ENCODE measurements at regions not wholly inside any gene's neighbourhood (a gene's known extent, or its start where the extent isn't known, plus 50 kb on each side); places are given as distances from the start of the nearest gene placed in this dataset.

GRCh38 chr5:8230868-8231267 lies 361.9 kb downstream of the MTRR start:
- DNase-seq (ENCODE audit: low spot score in 2 of 2) (no peak), FAIRE-seq (no peak)

DNA sequence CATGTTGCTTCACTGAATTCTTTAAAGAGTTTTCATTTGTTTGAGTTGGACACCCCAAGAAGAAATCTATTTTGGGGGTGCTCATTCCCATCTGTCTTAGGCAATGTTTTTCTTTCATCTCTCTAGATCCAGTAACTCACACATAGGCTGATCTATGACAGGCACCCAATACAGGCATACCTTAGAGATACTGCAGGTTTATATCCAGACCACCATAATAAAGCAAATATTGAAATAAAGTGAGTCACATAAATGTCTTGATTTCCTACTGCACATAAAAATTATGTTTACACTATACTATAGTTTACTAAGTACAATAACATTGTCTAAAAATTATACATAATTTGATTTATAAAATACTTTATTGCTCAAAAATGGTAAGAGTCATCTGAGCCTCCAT lies 364.5 kb downstream of the MTRR start:
- FAIRE-seq = no peak

DNA sequence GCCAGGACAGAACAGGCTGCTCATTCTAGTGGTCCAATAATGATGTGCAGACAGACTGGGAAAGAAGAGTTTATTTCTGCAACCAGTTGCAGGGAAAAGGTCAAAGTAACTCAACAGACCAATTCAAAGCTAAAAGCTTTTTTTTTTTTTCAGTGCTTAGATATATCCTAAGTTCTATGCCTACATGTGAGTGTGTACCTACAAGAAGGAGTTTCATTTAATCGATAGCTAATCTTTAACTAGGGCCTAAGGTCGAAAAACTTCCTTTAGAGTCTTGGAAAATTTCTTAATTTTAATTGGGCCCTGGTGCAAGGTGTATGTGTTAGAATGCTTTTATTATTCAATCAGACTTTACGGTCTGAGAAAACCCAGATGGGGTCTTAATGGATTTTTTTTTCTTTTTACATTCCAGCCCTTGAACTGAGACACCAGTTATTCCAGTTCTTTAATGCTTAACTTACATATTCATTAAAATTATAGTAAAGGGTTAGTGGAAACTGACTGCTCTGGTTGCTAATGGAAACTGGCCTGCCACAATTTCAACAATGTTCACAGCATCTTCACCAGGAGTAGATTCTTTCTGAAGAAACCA lies 365.3 kb downstream of the MTRR start:
- DNase-seq (ENCODE audit: low spot score in 2 of 2) (no peak), FAIRE-seq (no peak)

More for the DNA sequence above, 364.5 kb downstream of the MTRR start:
- DNase-seq (ENCODE audit: low spot score in 2 of 2) = no peak

GRCh38 chr5:8238080-8238479 lies 369.1 kb downstream of the MTRR start:
- DNase-seq (ENCODE audit: low spot score in 2 of 2) = no peak
- no peak for FAIRE-seq

GRCh38 chr5:8239198-8239597 lies 370.2 kb downstream of the MTRR start:
- DNase-seq (ENCODE audit: low spot score in 2 of 2) (no peak), FAIRE-seq (no peak)

DNA sequence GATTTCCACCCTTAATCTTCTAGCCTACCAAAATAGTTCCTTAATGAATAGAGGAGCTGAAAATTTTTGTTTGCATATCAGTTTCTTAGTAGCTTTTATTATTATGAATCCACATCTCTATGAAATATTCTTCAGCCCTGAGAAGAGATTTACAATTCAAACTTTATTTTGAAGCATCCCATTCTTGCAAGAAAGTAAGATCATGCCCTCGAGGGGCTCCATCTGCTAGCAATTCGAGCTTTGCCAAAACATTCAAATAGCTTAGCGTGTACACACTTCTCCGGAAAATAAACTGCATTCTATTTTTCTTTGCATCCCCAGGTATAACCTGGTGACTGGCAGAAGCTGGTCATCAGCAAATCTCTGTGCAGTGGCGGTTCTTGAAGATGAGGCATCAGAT lies 370.7 kb downstream of the MTRR start:
- DNase-seq (ENCODE audit: low spot score in 2 of 2) = no peak
- FAIRE-seq = no peak

DNA sequence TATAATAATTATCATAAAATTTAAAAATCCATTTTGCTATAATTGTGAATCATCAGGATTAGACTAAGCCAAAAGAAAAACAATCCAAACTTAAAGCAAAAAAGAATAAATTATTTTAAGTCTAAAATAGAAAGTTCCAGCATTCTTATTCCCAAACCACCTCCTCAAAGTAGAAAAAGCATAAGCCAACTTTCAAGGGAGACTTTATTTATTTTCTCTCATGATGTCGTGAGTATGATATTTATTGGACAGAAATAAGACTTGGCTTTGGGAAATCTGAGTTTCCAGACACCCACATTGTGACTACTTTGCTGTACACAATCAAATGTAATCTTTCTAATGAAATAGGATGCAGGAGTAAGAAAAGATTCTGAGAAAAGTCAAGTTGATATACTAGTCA lies 372.1 kb downstream of the MTRR start:
- no peak for FAIRE-seq
- DNase-seq (ENCODE audit: low spot score in 2 of 2) = no peak

- FAIRE-seq (no peak), DNase-seq (ENCODE audit: low spot score in 2 of 2) (no peak)
These were observed 372.6 kb downstream of the MTRR start for GRCh38 chr5:8241558-8241957.

DNA sequence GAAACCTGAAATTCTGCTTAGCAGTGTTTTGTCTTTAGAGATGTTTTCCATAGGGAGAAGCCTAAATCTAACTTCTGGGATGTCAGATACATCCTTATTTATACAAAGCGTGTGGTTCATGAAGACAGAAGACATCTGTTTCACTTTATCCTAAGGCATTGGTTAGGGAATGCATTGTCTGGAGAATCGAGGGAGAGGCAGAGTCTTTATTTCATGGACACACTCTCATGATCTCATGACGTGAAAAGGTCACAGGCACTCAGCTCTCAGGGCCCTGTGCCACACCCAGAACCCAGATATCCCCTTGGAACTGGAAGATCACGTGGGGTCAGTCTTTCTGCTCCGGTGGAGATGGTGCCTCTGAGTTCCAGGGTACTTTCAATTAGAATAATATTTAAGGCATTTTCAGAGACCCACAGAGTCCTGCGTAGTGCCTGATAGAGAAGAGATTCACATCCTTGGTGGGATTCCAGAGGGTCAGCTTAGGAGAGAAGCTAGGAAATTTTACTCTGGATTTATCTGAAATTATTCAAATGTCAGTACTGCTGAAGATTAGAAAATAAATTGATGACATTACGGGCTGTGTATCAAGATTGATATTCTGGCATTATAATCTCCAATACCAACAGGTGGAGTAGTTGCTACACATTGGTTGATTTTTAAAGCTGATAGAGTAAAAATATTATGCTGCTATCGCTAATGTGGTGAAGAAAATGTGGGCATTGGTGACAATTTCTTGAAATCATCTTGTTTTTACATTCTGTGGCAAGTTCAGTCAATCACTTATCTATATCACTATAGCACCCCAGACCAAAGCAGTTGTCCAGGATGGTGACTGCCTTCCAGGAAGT lies 378.3 kb downstream of the MTRR start:
- FAIRE-seq (no peak), DNase-seq (ENCODE audit: low spot score in 2 of 2) (no peak)

GRCh38 chr5:8253376-8253775 lies 384.4 kb downstream of the MTRR start:
- DNase-seq (ENCODE audit: low spot score in 2 of 2) (no peak), FAIRE-seq (no peak)

DNA sequence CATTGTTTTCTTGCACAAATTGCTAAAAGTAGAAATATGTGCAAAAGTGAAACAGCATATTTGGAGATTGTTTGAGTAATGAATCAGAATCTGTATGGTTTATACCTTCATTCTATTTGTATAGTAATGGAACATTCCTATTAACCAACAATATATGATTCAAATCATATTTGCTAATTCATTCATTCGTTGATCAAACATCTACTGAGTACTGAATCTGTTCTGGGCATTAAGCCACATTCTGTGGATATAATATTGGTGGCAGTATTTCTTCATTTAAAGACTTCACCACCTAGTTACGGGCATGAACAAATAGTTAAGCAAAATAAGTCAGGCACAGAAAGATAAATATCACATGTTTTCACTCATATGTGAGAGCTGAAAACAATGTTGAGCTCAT lies 385.7 kb downstream of the MTRR start:
- DNase-seq (ENCODE audit: low spot score in 2 of 2) = no peak
- no peak for FAIRE-seq

- no peak for FAIRE-seq
- DNase-seq (ENCODE audit: low spot score in 2 of 2) = no peak
These were observed 389.9 kb downstream of the MTRR start for GRCh38 chr5:8258801-8259200.

DNA sequence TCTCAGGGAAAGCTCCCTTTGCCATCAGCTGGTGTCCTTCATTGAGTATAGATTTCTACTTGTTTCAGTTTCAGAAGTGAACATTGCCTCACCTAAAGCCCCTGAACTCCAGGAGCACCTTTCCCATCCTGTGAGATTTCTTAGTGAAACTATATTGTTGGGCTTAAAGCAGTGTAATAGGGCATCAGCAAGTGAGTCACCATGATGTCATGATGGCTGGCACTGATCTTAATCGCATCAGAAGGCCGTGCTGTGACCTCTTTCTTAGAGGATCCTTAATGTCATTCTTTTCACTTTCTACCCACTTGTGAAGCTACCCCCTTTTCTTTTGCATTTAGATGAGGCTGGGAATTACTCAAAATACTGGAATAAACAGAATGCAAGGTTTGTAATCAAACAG lies 401.3 kb downstream of the MTRR start:
- DNase-seq (ENCODE audit: low spot score in 2 of 2) (no peak), FAIRE-seq (no peak)

DNA sequence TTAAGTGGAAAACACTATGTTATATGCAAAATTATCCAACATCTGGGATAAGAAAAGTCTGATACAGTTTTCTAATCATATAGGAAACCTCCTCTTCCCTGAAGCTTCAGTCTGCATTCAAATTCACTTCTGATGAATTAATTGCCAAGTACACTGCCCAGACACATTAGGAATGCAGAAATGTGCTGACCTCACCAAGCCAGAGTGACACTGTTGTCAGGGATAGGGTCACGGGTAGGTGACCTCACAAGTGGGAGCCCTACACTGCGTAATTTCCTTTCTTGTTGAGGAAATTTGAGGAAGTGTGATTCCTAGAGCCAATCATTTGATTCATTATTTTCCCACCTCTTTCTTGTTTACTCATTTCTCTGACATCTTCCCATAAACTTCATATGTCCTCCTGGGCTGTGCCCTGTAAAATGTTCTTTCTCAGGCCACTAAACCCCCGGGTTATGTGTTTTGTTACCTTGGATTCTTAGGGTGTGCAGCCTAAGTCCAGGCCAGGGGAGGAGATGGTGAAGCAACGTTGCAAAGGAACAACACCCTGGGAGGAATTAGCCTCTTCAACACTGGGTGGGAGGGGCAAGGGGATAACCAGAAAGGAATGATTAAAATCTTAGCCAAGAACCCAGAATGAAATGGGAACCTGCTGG lies 411.9 kb downstream of the MTRR start:
- DNase-seq (ENCODE audit: low spot score in 2 of 2) (no peak), FAIRE-seq (no peak)

GRCh38 chr5:8288334-8288733 lies 419.4 kb downstream of the MTRR start:
- DNase-seq (ENCODE audit: low spot score in 2 of 2) (no peak), FAIRE-seq (no peak)

GRCh38 chr5:8288897-8289516 lies 420.1 kb downstream of the MTRR start:
- FAIRE-seq (no peak), DNase-seq (ENCODE audit: low spot score in 2 of 2) (no peak)

- DNase-seq (ENCODE audit: low spot score in 2 of 2) = no peak
- no peak for FAIRE-seq
These were observed 420.8 kb downstream of the MTRR start for GRCh38 chr5:8289779-8290178.

- no peak for DNase-seq (ENCODE audit: low spot score in 2 of 2)
- no peak for FAIRE-seq
These were observed 421.8 kb downstream of the MTRR start for GRCh38 chr5:8290721-8291120.

- DNase-seq (ENCODE audit: low spot score in 2 of 2) = no peak
- FAIRE-seq = no peak
These were observed 422.7 kb downstream of the MTRR start for GRCh38 chr5:8291641-8292040.

- DNase-seq (ENCODE audit: low spot score in 2 of 2) (no peak), FAIRE-seq (no peak)
These were observed 426.2 kb downstream of the MTRR start for GRCh38 chr5:8295141-8295540.

DNA sequence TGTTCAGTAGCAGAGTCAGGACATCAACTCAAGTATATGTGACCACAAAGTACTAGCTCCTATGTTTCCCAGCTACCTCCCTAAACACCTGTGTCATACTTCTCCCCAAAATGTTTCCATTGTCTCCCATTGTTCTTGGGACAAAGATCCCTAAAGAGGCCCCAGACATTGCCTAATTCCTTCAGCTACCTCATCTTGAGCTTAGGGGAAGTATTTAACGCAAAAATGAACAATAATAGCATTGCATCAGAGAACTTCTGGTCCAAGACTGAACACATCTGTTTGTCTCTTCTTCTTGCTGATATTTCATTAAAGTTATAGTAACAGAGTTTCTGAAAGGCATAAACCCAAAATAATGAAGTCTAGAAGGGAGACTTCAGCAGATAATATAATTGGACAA lies 430.8 kb downstream of the MTRR start:
- FAIRE-seq = no peak
- DNase-seq (ENCODE audit: low spot score in 2 of 2) = no peak
